DND-41 (cell line): ENCODE measurements at regions not wholly inside any gene's neighbourhood (a gene's known extent, or its start where the extent isn't known, plus 50 kb on each side); places are given as distances from the start of the nearest gene placed in this dataset.

Source experiments
- ATAC-seq: fragments of 200-7000 bp; cut with Tn5 transposase; 3 replicates; pipeline ENCODE4 v1.9.1; 2021; ENCODE audit warnings: low read depth; ENCODE audit not compliant: insufficient read depth
- DNase-seq: peaks from one replicate; pipeline ENCODE4 v3.0.0-alpha.2; 2020
- H2AFZ ChIP-seq: 2 replicates; pipeline ENCODE4 v1.6.0; 2012; ENCODE audit warnings: low read depth, low read length
- H3K27ac ChIP-seq: 2 replicates; pipeline ENCODE4 v1.5.1; 2012; ENCODE audit warnings: low read length, inconsistent platforms
- H3K27me3 ChIP-seq: fragments of 200-600 bp; sonication (generic); 2 replicates; pipeline ENCODE4 v1.6.0; 2012; ENCODE audit warnings: low read length, mild to moderate bottlenecking, inconsistent platforms; ENCODE audit not compliant: insufficient read depth, poor library complexity
- H3K36me3 ChIP-seq: 2 replicates; pipeline ENCODE4 v1.5.1; 2012; ENCODE audit warnings: low read length, inconsistent platforms; ENCODE audit not compliant: insufficient read depth
- H3K4me1 ChIP-seq: 2 replicates; pipeline ENCODE4 v1.5.1; 2012; ENCODE audit warnings: mild to moderate bottlenecking, low read length; ENCODE audit not compliant: insufficient read depth
- H3K4me2 ChIP-seq: 2 replicates; pipeline ENCODE4 v1.6.0; 2012; ENCODE audit warnings: mild to moderate bottlenecking, moderate library complexity, low read length, inconsistent platforms; ENCODE audit not compliant: insufficient read depth
- H3K4me3 ChIP-seq, 2 experiments: fragments of 200-600 bp in 1 of 2; shearing (Covaris generic) in 1 of 2; 2 replicates each; pipeline ENCODE4 v1.5.1; 2012 to 2016; ENCODE audit warnings: inconsistent platforms in 2 of 2, low read length in 2 of 2, mild to moderate bottlenecking in 2 of 2, low read depth in 1 of 2, moderate library complexity in 1 of 2
- H3K79me2 ChIP-seq: 2 replicates; pipeline ENCODE4 v1.6.0; 2012; ENCODE audit warnings: low read length, inconsistent platforms; ENCODE audit not compliant: insufficient read depth
- H3K9ac ChIP-seq: 2 replicates; pipeline ENCODE4 v1.6.0; 2012; ENCODE audit warnings: low read depth, mild to moderate bottlenecking, inconsistent platforms, low read length, moderate library complexity
- H3K9me3 ChIP-seq: 2 replicates; pipeline ENCODE4 v1.5.1; 2012; ENCODE audit warnings: low read length, moderate library complexity, mild to moderate bottlenecking, inconsistent platforms; ENCODE audit not compliant: insufficient read depth, severe bottlenecking
- H4K20me1 ChIP-seq: 2 replicates; pipeline ENCODE4 v1.6.0; 2012; ENCODE audit warnings: low read length; ENCODE audit not compliant: insufficient read depth
- EZH2 ChIP-seq: IDR thresholded peaks from 3 replicates; pipeline ENCODE4 v1.6.1; 2012; ENCODE audit warnings: borderline replicate concordance, low read depth, mild to moderate bottlenecking, moderate library complexity, low read length, inconsistent platforms; ENCODE audit not compliant: severe bottlenecking
- TF ChIP-seq, protein P1 (sequence below): IDR thresholded peaks from 2 replicates; pipeline ENCODE4 v1.5.1; 2012; ENCODE audit warnings: borderline replicate concordance, low read length, moderate library complexity, mild to moderate bottlenecking; ENCODE audit not compliant: poor library complexity, severe bottlenecking; ENCODE audit errors: extremely low read depth

DNA sequence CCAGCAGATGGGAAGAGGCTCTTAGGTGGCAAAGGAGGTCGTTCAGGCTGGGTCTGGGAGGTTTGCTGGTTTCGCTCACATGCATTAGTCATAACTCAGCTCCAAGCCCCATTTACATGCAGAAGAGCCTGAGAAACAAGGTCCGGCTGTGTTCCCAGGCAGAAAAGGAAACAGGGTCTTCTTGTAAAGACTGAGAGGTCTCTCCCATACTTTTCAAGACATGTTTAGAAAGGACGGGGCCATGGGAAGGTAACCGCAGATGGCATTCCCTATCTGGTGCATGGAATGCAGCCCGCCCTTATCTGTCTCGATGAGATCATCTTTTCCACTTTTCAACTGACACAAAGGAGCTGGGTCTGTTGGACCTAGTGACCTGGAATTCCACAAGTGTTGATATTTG lies 389.0 kb upstream of the CDH11 start:
- TF ChIP-seq, protein P1, sequence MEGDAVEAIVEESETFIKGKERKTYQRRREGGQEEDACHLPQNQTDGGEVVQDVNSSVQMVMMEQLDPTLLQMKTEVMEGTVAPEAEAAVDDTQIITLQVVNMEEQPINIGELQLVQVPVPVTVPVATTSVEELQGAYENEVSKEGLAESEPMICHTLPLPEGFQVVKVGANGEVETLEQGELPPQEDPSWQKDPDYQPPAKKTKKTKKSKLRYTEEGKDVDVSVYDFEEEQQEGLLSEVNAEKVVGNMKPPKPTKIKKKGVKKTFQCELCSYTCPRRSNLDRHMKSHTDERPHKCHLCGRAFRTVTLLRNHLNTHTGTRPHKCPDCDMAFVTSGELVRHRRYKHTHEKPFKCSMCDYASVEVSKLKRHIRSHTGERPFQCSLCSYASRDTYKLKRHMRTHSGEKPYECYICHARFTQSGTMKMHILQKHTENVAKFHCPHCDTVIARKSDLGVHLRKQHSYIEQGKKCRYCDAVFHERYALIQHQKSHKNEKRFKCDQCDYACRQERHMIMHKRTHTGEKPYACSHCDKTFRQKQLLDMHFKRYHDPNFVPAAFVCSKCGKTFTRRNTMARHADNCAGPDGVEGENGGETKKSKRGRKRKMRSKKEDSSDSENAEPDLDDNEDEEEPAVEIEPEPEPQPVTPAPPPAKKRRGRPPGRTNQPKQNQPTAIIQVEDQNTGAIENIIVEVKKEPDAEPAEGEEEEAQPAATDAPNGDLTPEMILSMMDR = no peak
- no peak for TF ChIP-seq EZH2
- Histone ChIP-seq H3K79me2 (no peaks in the 10 kb centered on the region), H2AFZ (no peak overlapping the region), H3K36me3 (no peaks in the 10 kb centered on the region), H3K4me2 (no peak overlapping the region), H3K27me3 (no peaks in the 10 kb centered on the region), H3K4me1 (no peaks in the 10 kb centered on the region), H3K9ac (no peak overlapping the region), H3K4me3 (no peak overlapping the region), H4K20me1 (no peaks in the 10 kb centered on the region), H3K27ac (no peak overlapping the region), H3K9me3 (no peaks in the 10 kb centered on the region)
- no peak for DNase-seq
- no peak for ATAC-seq

DNA sequence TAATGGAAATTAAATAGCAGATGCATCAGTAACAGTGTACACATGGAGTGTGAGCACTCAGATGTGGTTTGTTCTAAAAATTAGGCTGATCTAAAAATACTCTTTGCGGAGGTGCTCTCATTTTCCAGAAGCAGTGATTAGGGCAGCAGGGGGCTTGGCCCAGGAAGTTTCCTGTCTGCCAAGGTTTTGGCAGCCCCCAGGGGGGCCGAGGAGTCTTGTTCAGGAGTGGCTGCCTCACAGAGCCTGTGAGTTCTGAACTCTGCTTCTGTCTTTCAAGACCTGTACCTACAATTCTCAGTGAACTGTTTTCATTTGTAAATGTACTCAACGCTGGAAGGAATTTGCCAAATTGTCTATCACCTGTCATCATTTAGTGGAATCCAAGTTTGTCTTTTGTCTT lies 388.4 kb upstream of the CDH11 start:
- Histone ChIP-seq H3K36me3 (no peaks in the 10 kb centered on the region), H3K4me2 (no peak overlapping the region), H3K9me3 (no peaks in the 10 kb centered on the region), H3K79me2 (no peaks in the 10 kb centered on the region), H3K4me3 (no peak overlapping the region), H3K9ac (no peak overlapping the region), H2AFZ (no peak overlapping the region), H3K4me1 (no peaks in the 10 kb centered on the region), H3K27me3 (no peaks in the 10 kb centered on the region), H4K20me1 (no peaks in the 10 kb centered on the region), H3K27ac (no peak overlapping the region)
- TF ChIP-seq EZH2 = no peak
- TF ChIP-seq, protein P1 = no peak
- DNase-seq = no peak
- ATAC-seq = no peak

- ATAC-seq (no peak), DNase-seq (no peak)
- H3K4me1 ChIP-seq = no peaks in the 10 kb centered on the region
- no peak overlapping the region for H3K4me2 ChIP-seq
- H3K36me3 ChIP-seq = no peaks in the 10 kb centered on the region
- H3K27me3 ChIP-seq = no peaks in the 10 kb centered on the region
- no peak overlapping the region for H3K4me3 ChIP-seq
- H4K20me1 ChIP-seq = no peaks in the 10 kb centered on the region
- TF ChIP-seq, protein P1 = no peak
- no peak for TF ChIP-seq EZH2
- H3K9me3 ChIP-seq = no peaks in the 10 kb centered on the region
- no peaks in the 10 kb centered on the region for H3K79me2 ChIP-seq
- no peak overlapping the region for H3K9ac ChIP-seq
- no peak overlapping the region for H2AFZ ChIP-seq
- H3K27ac ChIP-seq = no peak overlapping the region
Measured at GRCh38 chr16:65509172-65509571, 387.3 kb upstream of the CDH11 start.

GRCh38 chr16:65500919-65501318 lies 379.1 kb upstream of the CDH11 start:
- Histone ChIP-seq H4K20me1 (no peaks in the 10 kb centered on the region), H3K9ac (no peak overlapping the region), H3K79me2 (no peaks in the 10 kb centered on the region), H2AFZ (no peak overlapping the region), H3K36me3 (no peaks in the 10 kb centered on the region), H3K27ac (no peak overlapping the region), H3K4me1 (no peaks in the 10 kb centered on the region), H3K4me3 (no peak overlapping the region), H3K9me3 (no peaks in the 10 kb centered on the region), H3K4me2 (no peak overlapping the region), H3K27me3 (no peaks in the 10 kb centered on the region)
- DNase-seq = no peak
- TF ChIP-seq, protein P1 = no peak
- no peak for TF ChIP-seq EZH2
- ATAC-seq = no peak
